Body of pancreas (tissue), 4 donors: ENCODE measurements at regions not wholly inside any gene's neighbourhood (a gene's known extent, or its start where the extent isn't known, plus 50 kb on each side); places are given as distances from the start of the nearest gene placed in this dataset.

ENCODE experiments used
- ATAC-seq: fragments of 150-250 bp; one replicate; pipeline ENCODE4 v1.9.1; 2016
- DNase-seq, 4 donors: peaks; one replicate each; pipeline ENCODE4 v3.0.0-alpha.2; 2019
- H3K27ac ChIP-seq, 4 donors: fragments of 200-600 bp; sonication (generic); 1 replicate in 3 of 4; 2 replicates in 1 of 4; pipeline versions ENCODE4 v1.5.1 to v1.6.1; 2016 to 2019; ENCODE audit warnings: mild to moderate bottlenecking in 1 of 4, mixed read lengths in 1 of 4, moderate library complexity in 1 of 4
- H3K27me3 ChIP-seq, 2 donors: fragments of 200-600 bp; sonication (generic); one replicate each; pipeline ENCODE4 v1.6.0; 2016; ENCODE audit warnings: mild to moderate bottlenecking in 1 of 2
- H3K36me3 ChIP-seq, 2 donors: fragments of 200-600 bp; sonication (generic); replicated peaks in 1 of 2; 2 replicates each; pipeline ENCODE4 v1.5.1; 2016; ENCODE audit warnings: low read depth in 2 of 2; ENCODE audit not compliant: insufficient read depth in 1 of 2
- H3K4me1 ChIP-seq: fragments of 200-600 bp; sonication (generic); one replicate; pipeline ENCODE4 v1.6.0; 2016
- H3K4me3 ChIP-seq, 2 donors: fragments of 200-600 bp; sonication (generic); 1 replicate in 1 of 2; 2 replicates in 1 of 2; pipeline ENCODE4 v1.5.1; 2016 to 2019
- H3K9me3 ChIP-seq, 3 donors: fragments of 200-600 bp; sonication (generic); 1 replicate in 2 of 3; 2 replicates in 1 of 3; pipeline ENCODE4 v1.5.1; 2016
- CTCF ChIP-seq, 7 experiments: fragments of 450-650 bp in 4 of 7; fragments of 200-600 bp in 3 of 7; sonication (generic) in 3 of 7; IDR thresholded peaks; one replicate each; pipeline ENCODE4 v1.5.1; 2016 to 2019; ENCODE audit warnings: antibody characterized with exemption in 7 of 7
- POLR2A ChIP-seq, 3 donors: fragments of 450-650 bp; IDR thresholded peaks; one replicate each; pipeline ENCODE4 v1.6.1; 2016; ENCODE audit warnings: antibody characterized with exemption in 3 of 3, mild to moderate bottlenecking in 2 of 3
- WGBS, 2 donors: methylation state at CpG; one replicate each; pipeline ENCODE4 v1.1.5; 2017; 5-methylcytosine and 5-hydroxymethylcytosine counted together
- intact Hi-C: fragments of 100-400 bp; cut with DNase I; formaldehyde crosslinking; loops from one replicate; pipeline ENCODE4 v1.15.1; 2023

GRCh38 chr18:45260125-45260524, 355.2 kb upstream of the SLC14A2 start:
- Histone ChIP-seq H3K27me3 (no peaks in the 10 kb centered on the region), H3K27ac (no peak overlapping the region), H3K4me3 (no peak overlapping the region), H3K4me1 (peaks cover 4% of the 10 kb centered on the region), H3K9me3 (no peaks in the 10 kb centered on the region), H3K36me3 (no peaks in the 10 kb centered on the region)
- no peak for ATAC-seq
- intact Hi-C loops: no loop called here
- no peak for TF ChIP-seq POLR2A (IDR thresholded peaks at IDR 0.05)
- TF ChIP-seq CTCF (IDR thresholded peaks at IDR 0.05): no peak
- WGBS, 2 donors: 87 to 90% methylated on average over 1 of the region's 1 CpG
- DNase-seq: no peak

- no peak overlapping the region for H3K4me3 ChIP-seq
- H3K27me3 ChIP-seq: no peaks in the 10 kb centered on the region
- 66 to 89% methylated on average over 3 of the region's 3 CpGs for WGBS, 2 donors
- no peak for TF ChIP-seq CTCF (IDR thresholded peaks at IDR 0.05)
- TF ChIP-seq POLR2A (IDR thresholded peaks at IDR 0.05): no peak
- ATAC-seq (no peak), DNase-seq (no peak)
- no peaks in the 10 kb centered on the region for H3K36me3 ChIP-seq
- no peaks in the 10 kb centered on the region for H3K4me1 ChIP-seq
- H3K27ac ChIP-seq: no peak overlapping the region
- intact Hi-C loops: no loop called here
- H3K9me3 ChIP-seq: no peaks in the 10 kb centered on the region
These were observed 349.3 kb upstream of the SLC14A2 start for GRCh38 chr18:45266023-45266422.

GRCh38 chr18:45267622-45268021, 347.7 kb upstream of the SLC14A2 start:
- no peak overlapping the region for H3K27ac ChIP-seq
- H3K27me3 ChIP-seq: no peaks in the 10 kb centered on the region
- intact Hi-C loops: no loop called here
- no peaks in the 10 kb centered on the region for H3K4me1 ChIP-seq
- 93% methylated on average over 1 of the region's 1 CpG for WGBS, 2 donors
- no peak overlapping the region for H3K4me3 ChIP-seq
- DNase-seq: no peak
- ATAC-seq: no peak
- TF ChIP-seq POLR2A (IDR thresholded peaks at IDR 0.05): no peak
- no peak for TF ChIP-seq CTCF (IDR thresholded peaks at IDR 0.05)
- no peaks in the 10 kb centered on the region for H3K36me3 ChIP-seq
- H3K9me3 ChIP-seq: no peaks in the 10 kb centered on the region

- ATAC-seq: no peak
- H3K4me3 ChIP-seq: no peak overlapping the region
- intact Hi-C loops: no loop called here
These were observed 346.7 kb upstream of the SLC14A2 start for GRCh38 chr18:45268583-45268982.

More at GRCh38 chr18:45268583-45268982, 346.7 kb upstream of the SLC14A2 start:
- Histone ChIP-seq H3K27me3 (no peaks in the 10 kb centered on the region), H3K36me3 (no peaks in the 10 kb centered on the region), H3K4me1 (no peaks in the 10 kb centered on the region), H3K9me3 (no peaks in the 10 kb centered on the region), H3K27ac (no peak overlapping the region)
- DNase-seq: no peak
- TF ChIP-seq CTCF (IDR thresholded peaks at IDR 0.05) (no peak), POLR2A (IDR thresholded peaks at IDR 0.05) (no peak)
- WGBS, 2 donors: 80 to 88% methylated on average over 1 of the region's 1 CpG
